Ovary (tissue), 3 donors: ENCODE measurements at regions not wholly inside any gene's neighbourhood (a gene's known extent, or its start where the extent isn't known, plus 50 kb on each side); places are given as distances from the start of the nearest gene placed in this dataset.

Experiments used
- CTCF ChIP-seq, 3 donors: fragments of 450-650 bp in 2 of 3; fragments of 200-600 bp in 1 of 3; IDR thresholded peaks; one replicate each; pipeline versions ENCODE4 v1.5.1 to v1.8.0; 2016 to 2022; ENCODE audit warnings: antibody characterized with exemption in 3 of 3, mild to moderate bottlenecking in 1 of 3
- EP300 ChIP-seq: sonication (generic); formaldehyde crosslinking; IDR thresholded peaks from one replicate; pipeline ENCODE4 v1.6.1; 2017; ENCODE audit warnings: antibody characterized with exemption
- POLR2A ChIP-seq: fragments of 450-650 bp; IDR thresholded peaks from one replicate; pipeline ENCODE4 v1.6.1; 2017; ENCODE audit warnings: antibody characterized with exemption, mild to moderate bottlenecking, moderate library complexity
- donor health status: DM: no; HTN: no; CAD: no.

- TF ChIP-seq CTCF (IDR thresholded peaks at IDR 0.05): no peak
- no peak for TF ChIP-seq EP300
- TF ChIP-seq POLR2A: no peak
Observed at GRCh38 chr18:28469946-28470345, 293.0 kb upstream of the CDH2 start.
